HG02571 (cell line): ENCODE measurements at regions not wholly inside any gene's neighbourhood (a gene's known extent, or its start where the extent isn't known, plus 50 kb on each side); places are given as distances from the start of the nearest gene placed in this dataset.
"Not testable (repeated sequence)": the region's sequence is repeated elsewhere in the genome, so short reads cannot be mapped to it uniquely, and the experiment has no call there.

ENCODE experiments used
- ATAC-seq: cut with Tn5 transposase; IDR thresholded peaks from one replicate; pipeline ENCODE4 v1.9.1; 2021; ENCODE audit warnings: mild to moderate bottlenecking, moderate library complexity; ENCODE audit not compliant: unreplicated experiment

DNA sequence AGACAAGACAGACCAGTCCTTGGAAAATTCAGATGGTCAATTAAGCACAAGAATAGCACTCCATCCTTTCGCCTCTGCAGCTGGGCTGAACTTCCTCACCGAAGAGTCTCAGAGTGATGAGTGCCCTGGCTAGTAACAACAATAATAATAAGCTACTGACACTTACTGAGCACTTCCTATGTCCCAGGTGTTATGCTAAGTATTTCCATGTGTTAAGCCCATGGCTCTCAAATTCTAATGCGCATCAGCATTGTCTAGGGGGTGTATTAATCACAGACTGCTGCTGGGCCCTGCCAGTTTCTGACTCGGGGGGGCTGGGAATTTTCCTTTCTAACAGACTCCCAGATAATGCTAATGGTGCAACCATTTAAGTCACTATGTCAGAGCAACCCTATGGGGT is 118.2 kb upstream of the LRFN2 start:
- no peak for ATAC-seq

GRCh38 chr6:40701352-40702007 is 114.3 kb upstream of the LRFN2 start:
- no peak for ATAC-seq

- ATAC-seq: no peak
These were observed 112.9 kb upstream of the LRFN2 start for GRCh38 chr6:40700006-40700580.

DNA sequence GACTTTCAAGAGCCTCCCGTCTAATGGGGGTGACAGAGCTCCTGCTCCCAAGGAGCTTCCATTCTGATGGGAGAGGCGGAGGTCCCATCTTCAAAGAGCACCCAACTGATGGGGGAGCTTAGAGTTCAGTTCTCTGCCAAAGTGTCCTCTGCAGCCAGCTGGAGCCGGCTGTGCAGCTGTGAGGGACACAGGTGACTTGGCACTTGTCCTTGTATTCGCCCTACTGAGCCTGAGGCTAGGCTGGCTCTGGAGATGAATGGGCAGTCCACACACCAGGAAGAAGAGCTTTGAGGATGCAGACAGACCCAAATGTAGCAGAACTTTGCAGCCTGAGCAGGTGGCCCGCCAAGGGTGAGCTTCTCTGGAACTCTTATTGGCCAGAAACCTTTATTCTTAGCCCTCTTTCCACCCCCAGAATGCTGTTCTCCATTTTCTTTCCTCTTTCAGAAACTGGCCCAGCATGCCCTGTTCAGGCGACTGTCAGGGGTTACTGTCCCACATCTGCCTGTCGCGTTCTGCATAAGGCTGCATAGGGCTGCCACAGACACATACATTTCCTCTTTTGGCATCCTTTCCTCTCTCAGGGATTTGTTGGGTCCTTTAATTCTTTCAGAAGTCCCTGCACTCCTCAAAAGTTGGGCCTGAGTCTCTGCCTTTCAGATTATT is 108.7 kb upstream of the LRFN2 start:
- ATAC-seq: no peak

DNA sequence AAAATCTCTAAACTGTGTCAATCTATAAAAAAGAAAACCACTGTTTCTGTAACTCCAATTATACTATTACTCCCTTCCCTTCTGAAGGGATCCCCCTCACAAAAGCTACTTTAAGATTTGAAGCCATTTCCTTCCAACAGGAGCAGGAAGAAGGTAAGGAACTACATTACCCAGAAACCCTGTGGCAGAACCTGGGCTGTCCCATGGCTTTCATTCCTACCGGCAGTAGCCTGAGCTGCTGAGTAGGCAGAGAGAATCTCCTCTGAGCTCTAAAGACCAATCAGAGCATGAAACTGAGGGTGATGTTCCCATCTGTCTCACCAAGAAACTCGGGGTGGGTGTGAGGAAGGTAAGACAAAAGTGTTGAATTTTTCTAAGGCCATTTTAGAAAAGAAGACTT is 108.0 kb upstream of the LRFN2 start:
- no peak for ATAC-seq

DNA sequence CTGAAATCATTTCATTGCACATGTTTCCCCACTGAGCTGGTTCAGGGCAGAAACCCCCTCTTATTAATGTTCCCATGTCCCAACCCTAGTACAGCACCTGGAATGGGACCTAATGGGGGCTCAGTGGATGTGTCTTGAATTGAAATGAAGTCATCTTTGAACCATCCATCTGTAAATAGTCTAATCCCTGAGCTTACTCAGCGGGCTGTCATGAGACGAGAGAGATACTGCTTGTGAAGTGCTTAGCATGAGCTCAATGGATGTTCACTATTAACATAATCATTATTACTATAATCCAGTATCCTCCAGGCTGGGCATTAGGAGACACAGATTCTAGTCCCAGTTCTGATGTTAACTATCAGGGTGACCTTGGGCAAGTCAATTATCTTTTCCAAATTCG is 106.6 kb upstream of the LRFN2 start:
- ATAC-seq: no peak

GRCh38 chr6:40692337-40692736 is 105.2 kb upstream of the LRFN2 start:
- no peak for ATAC-seq

DNA sequence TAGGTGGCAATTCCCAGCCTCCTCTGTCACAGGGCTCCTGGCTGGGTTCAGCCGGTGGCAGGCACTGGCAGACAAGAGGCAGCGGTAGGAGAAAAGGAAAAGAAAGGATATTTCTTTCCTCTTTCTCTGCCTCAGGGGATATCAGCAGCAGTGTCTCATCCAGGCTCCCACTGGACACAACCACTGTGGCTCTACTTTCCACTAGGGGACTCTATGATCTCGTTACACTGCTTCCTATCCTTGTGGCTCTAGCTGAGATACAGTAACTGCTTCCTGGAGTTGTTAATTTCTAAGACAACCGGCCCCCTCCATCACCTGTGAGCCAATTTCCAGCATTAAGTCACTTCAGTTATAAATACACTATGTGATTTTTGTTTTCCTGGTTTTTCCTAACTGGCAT is 102.0 kb upstream of the LRFN2 start:
- ATAC-seq: no peak

DNA sequence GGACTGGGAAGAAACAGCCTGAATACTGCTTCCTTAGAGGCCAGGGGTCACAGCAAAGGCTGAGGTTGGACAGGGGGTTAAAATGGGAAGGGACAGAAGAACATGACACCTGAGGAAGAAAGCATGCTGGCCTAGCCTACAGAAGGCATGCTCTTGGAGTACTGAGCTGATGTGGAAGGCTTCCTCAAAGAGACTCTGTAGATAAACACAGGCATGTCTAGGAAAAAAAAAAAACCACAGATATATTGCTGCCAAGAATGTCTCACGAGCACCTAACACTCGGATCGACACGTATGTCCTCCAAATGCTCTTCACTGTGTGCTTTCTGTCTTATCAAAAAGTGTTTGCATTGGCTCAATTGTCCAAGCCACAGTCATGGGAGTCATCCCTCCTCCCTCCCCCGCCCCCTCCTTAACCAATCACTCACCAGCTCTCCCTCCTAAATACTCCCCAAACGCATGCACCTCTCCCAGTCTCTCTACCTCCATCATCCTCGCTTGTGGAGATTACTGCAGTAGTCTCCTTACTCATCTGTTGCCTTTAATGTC is 101.1 kb upstream of the LRFN2 start:
- ATAC-seq: no peak

DNA sequence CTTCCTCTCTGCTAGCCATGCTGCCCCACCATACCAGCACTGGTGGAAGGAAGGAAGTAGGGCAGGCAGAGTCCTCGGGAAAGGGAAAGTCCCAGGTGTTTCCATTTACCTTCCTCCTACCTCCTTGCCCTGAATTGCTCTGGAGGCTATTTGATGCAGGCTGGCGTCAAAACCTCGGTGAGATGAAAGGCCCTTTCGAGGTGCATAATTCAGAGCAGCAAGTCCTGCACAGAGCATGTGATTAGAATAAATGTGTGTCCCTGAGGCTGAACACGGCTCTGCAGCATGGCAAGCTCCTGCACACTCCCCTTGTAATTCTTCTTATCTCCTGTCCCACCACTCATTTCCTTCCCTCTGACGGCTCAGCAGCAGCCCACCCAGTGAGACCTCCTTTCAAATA is 98.7 kb upstream of the LRFN2 start:
- ATAC-seq: no peak

DNA sequence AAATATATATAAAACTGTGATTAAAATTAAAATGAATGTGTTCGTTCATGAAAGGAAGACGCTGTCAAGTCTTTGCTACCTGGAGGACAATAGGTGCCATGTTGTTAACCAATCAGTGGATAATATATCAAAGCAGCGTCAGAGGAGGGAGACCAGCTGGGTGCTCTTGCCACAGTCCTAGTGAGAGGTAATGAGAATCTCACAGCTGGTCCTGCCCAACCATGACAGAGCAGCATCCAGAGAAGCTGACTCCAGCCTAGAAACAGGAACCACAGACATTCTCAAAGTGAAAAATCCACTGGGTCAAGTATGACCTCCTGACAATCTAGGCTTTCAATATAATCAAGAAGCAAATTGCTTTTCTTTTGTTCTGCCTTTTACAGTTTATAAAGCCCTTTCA is 94.5 kb upstream of the LRFN2 start:
- no peak for ATAC-seq

GRCh38 chr6:40678941-40679340 is 91.8 kb upstream of the LRFN2 start:
- no peak for ATAC-seq

DNA sequence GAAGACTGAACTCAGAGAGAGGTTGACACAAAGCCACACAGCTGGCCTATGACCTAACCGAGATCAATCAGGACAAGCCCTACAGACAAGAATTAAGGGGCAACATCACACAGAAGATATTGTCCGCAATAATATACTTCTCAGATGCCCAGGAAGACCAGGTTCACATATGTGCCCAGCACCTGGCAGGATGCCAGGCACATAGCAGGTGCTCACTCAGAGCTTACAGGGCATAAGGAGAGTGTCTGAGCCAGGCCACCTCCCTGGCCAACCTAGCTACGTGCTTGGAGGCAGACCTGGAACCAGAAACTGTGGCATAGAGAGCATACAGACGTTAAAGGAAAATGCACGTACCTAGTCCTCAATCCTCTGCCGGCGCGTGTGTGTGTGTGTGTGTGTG is 87.0 kb upstream of the LRFN2 start:
- ATAC-seq: no peak

GRCh38 chr6:40672087-40672486 is 84.9 kb upstream of the LRFN2 start:
- no peak for ATAC-seq

DNA sequence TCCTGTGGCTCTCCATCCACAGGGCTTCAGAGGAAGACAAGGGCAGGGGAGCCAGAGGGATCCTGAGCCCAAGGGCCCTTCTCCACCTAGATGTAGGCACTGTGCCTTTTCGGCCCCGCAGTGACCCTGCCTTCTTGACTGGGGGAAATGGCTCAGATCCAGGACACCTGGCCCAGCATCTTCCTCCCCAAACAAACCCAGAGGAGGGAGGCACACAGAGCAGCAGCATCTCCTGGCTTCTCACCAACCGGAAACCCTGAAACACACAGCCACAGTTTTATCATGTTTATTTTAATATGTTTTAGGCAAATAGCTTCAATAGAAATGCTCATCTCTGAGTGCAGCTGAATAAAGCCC is 84.5 kb upstream of the LRFN2 start:
- no peak for ATAC-seq

GRCh38 chr6:40671001-40671693 is 84.0 kb upstream of the LRFN2 start:
- no peak for ATAC-seq

GRCh38 chr6:40669343-40669742 is 82.2 kb upstream of the LRFN2 start:
- no peak for ATAC-seq

- ATAC-seq: no peak
These were observed 81.0 kb upstream of the LRFN2 start for GRCh38 chr6:40668203-40668602.

- ATAC-seq: no peak
These were observed 79.4 kb upstream of the LRFN2 start for GRCh38 chr6:40666530-40666929.

GRCh38 chr6:40661726-40662125 is 74.6 kb upstream of the LRFN2 start:
- no peak for ATAC-seq

DNA sequence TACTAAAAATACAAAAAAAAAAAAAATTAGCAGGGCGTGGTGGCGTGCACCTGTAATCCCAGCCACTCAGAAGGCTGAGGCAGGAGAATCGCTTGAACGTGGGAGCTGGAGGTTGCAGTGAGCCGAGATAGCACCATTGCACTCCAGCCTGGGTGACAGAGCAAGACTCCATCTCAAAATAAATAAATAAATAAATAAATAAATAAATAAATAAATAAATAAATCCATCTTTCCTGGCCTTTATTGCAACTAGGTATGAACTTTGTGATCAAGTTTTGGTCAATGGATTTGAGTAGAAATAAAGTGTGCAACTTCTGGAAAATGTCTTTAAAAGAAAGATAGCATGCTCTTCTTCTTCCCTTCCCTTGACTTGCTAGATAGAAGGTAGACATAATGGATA is 69.6 kb upstream of the LRFN2 start:
- ATAC-seq: not testable (repeated sequence)

GRCh38 chr6:40654828-40655227 is 67.7 kb upstream of the LRFN2 start:
- ATAC-seq: no peak
